ENCODE measurements at regions not wholly inside any gene's neighbourhood (a gene's known extent, or its start where the extent isn't known, plus 50 kb on each side); places are given as distances from the start of the nearest gene placed in this dataset.

- Histone ChIP-seq H3K4me3 (ENCODE audit: low read length) (no peak overlapping the region), H3K4me1 (ENCODE audit: insufficient read depth, low read length) (peaks cover 16% of the 10 kb centered on the region), H3K9me3 (ENCODE audit: low read depth, low read length) (no peaks in the 10 kb centered on the region), H3K27me3 (ENCODE audit: insufficient read depth, low read length) (no peaks in the 10 kb centered on the region)
Measured at GRCh38 chr4:38563707-38564495, 100.1 kb upstream of the KLF3 start.

- Histone ChIP-seq H3K9me3 (ENCODE audit: low read depth, low read length) (no peaks in the 10 kb centered on the region), H3K4me3 (ENCODE audit: low read length) (no peak overlapping the region), H3K4me1 (ENCODE audit: insufficient read depth, low read length) (peaks cover 16% of the 10 kb centered on the region), H3K27me3 (ENCODE audit: insufficient read depth, low read length) (no peaks in the 10 kb centered on the region)
Measured at GRCh38 chr4:38565271-38566199, 98.5 kb upstream of the KLF3 start.

GRCh38 chr4:38566806-38567398 lies 97.1 kb upstream of the KLF3 start:
- Histone ChIP-seq H3K4me3 (ENCODE audit: low read length) (no peak overlapping the region), H3K4me1 (ENCODE audit: insufficient read depth, low read length) (peaks cover 16% of the 10 kb centered on the region), H3K27me3 (ENCODE audit: insufficient read depth, low read length) (no peaks in the 10 kb centered on the region), H3K9me3 (ENCODE audit: low read depth, low read length) (no peaks in the 10 kb centered on the region)

- H3K4me1 ChIP-seq (ENCODE audit: insufficient read depth, low read length): peaks cover 11% of the 10 kb centered on the region
- H3K27me3 ChIP-seq (ENCODE audit: insufficient read depth, low read length): no peaks in the 10 kb centered on the region
- H3K9me3 ChIP-seq (ENCODE audit: low read depth, low read length): no peaks in the 10 kb centered on the region
- no peak overlapping the region for H3K4me3 ChIP-seq (ENCODE audit: low read length)
Measured at GRCh38 chr4:38567457-38567856, 96.5 kb upstream of the KLF3 start.

GRCh38 chr4:38568768-38569167 lies 95.2 kb upstream of the KLF3 start:
- Histone ChIP-seq H3K4me1 (ENCODE audit: insufficient read depth, low read length) (no peaks in the 10 kb centered on the region), H3K4me3 (ENCODE audit: low read length) (no peak overlapping the region), H3K9me3 (ENCODE audit: low read depth, low read length) (no peaks in the 10 kb centered on the region), H3K27me3 (ENCODE audit: insufficient read depth, low read length) (no peaks in the 10 kb centered on the region)

- Histone ChIP-seq H3K4me1 (ENCODE audit: insufficient read depth, low read length) (peaks cover 10% of the 10 kb centered on the region), H3K27me3 (ENCODE audit: insufficient read depth, low read length) (no peaks in the 10 kb centered on the region), H3K4me3 (ENCODE audit: low read length) (no peak overlapping the region)
Measured at GRCh38 chr4:38570647-38571276, 93.2 kb upstream of the KLF3 start.

GRCh38 chr4:38572793-38573192 lies 91.2 kb upstream of the KLF3 start:
- H3K27me3 ChIP-seq (ENCODE audit: insufficient read depth, low read length): no peaks in the 10 kb centered on the region
- no peaks in the 10 kb centered on the region for H3K9me3 ChIP-seq (ENCODE audit: low read depth, low read length)
- H3K4me3 ChIP-seq (ENCODE audit: low read length): no peak overlapping the region
- peaks cover 10% of the 10 kb centered on the region for H3K4me1 ChIP-seq (ENCODE audit: insufficient read depth, low read length)

More at GRCh38 chr4:38570647-38571276, 93.2 kb upstream of the KLF3 start:
- H3K9me3 ChIP-seq (ENCODE audit: low read depth, low read length): no peaks in the 10 kb centered on the region

- Histone ChIP-seq H3K27me3 (ENCODE audit: insufficient read depth, low read length) (no peaks in the 10 kb centered on the region), H3K4me1 (ENCODE audit: insufficient read depth, low read length) (peaks cover 10% of the 10 kb centered on the region), H3K9me3 (ENCODE audit: low read depth, low read length) (no peaks in the 10 kb centered on the region), H3K4me3 (ENCODE audit: low read length) (no peak overlapping the region)
Measured at GRCh38 chr4:38574559-38575333, 89.3 kb upstream of the KLF3 start.

GRCh38 chr4:38576767-38577166 lies 87.2 kb upstream of the KLF3 start:
- Histone ChIP-seq H3K27me3 (ENCODE audit: insufficient read depth, low read length) (no peaks in the 10 kb centered on the region), H3K4me1 (ENCODE audit: insufficient read depth, low read length) (peaks cover 10% of the 10 kb centered on the region), H3K9me3 (ENCODE audit: low read depth, low read length) (no peaks in the 10 kb centered on the region), H3K4me3 (ENCODE audit: low read length) (no peak overlapping the region)

GRCh38 chr4:38577462-38577861 lies 86.5 kb upstream of the KLF3 start:
- Histone ChIP-seq H3K9me3 (ENCODE audit: low read depth, low read length) (no peaks in the 10 kb centered on the region), H3K4me1 (ENCODE audit: insufficient read depth, low read length) (peaks cover 11% of the 10 kb centered on the region), H3K27me3 (ENCODE audit: insufficient read depth, low read length) (no peaks in the 10 kb centered on the region), H3K4me3 (ENCODE audit: low read length) (no peak overlapping the region)

- no peak overlapping the region for H3K4me3 ChIP-seq (ENCODE audit: low read length)
- H3K27me3 ChIP-seq (ENCODE audit: insufficient read depth, low read length): no peaks in the 10 kb centered on the region
- no peaks in the 10 kb centered on the region for H3K9me3 ChIP-seq (ENCODE audit: low read depth, low read length)
- H3K4me1 ChIP-seq (ENCODE audit: insufficient read depth, low read length): peaks cover 25% of the 10 kb centered on the region
Measured at GRCh38 chr4:38581426-38582106, 82.4 kb upstream of the KLF3 start.

GRCh38 chr4:38582445-38582844 lies 81.6 kb upstream of the KLF3 start:
- peaks cover 31% of the 10 kb centered on the region for H3K4me1 ChIP-seq (ENCODE audit: insufficient read depth, low read length)
- H3K27me3 ChIP-seq (ENCODE audit: insufficient read depth, low read length): no peaks in the 10 kb centered on the region
- no peak overlapping the region for H3K4me3 ChIP-seq (ENCODE audit: low read length)
- no peaks in the 10 kb centered on the region for H3K9me3 ChIP-seq (ENCODE audit: low read depth, low read length)

- Histone ChIP-seq H3K9me3 (ENCODE audit: low read depth, low read length) (no peaks in the 10 kb centered on the region), H3K4me1 (ENCODE audit: insufficient read depth, low read length) (peaks cover 31% of the 10 kb centered on the region)
Measured at GRCh38 chr4:38582889-38583470, 81.0 kb upstream of the KLF3 start.

More at GRCh38 chr4:38582889-38583470, 81.0 kb upstream of the KLF3 start:
- no peak overlapping the region for H3K4me3 ChIP-seq (ENCODE audit: low read length)
- H3K27me3 ChIP-seq (ENCODE audit: insufficient read depth, low read length): no peaks in the 10 kb centered on the region
